Osteoblast (primary cell): ENCODE measurements at regions not wholly inside any gene's neighbourhood (a gene's known extent, or its start where the extent isn't known, plus 50 kb on each side); places are given as distances from the start of the nearest gene placed in this dataset.

Source experiments
- DNase-seq: peaks from one replicate; pipeline ENCODE4 v3.0.0; 2011; ENCODE audit warnings: low spot score, mixed read lengths; ENCODE audit not compliant: insufficient read length; ENCODE audit errors: missing footprints
- H2AFZ ChIP-seq: 2 replicates; pipeline ENCODE4 v1.6.0; 2011; ENCODE audit warnings: mild to moderate bottlenecking, low read length
- H3K27ac ChIP-seq: 2 replicates; pipeline ENCODE4 v1.5.1; 2011; ENCODE audit warnings: mild to moderate bottlenecking, low read depth, low read length, moderate library complexity
- H3K27me3 ChIP-seq: 2 replicates; pipeline ENCODE4 v1.6.0; 2012; ENCODE audit warnings: mild to moderate bottlenecking, control low read depth, inconsistent platforms, low read length, moderate library complexity; ENCODE audit not compliant: insufficient read depth
- H3K36me3 ChIP-seq: 2 replicates; pipeline ENCODE4 v1.5.1; 2011; ENCODE audit warnings: mild to moderate bottlenecking, low read length, control low read depth, moderate library complexity; ENCODE audit not compliant: insufficient read depth
- H3K4me1 ChIP-seq: 2 replicates; pipeline ENCODE4 v1.5.1; 2011; ENCODE audit warnings: mild to moderate bottlenecking, low read length, control low read depth, moderate library complexity; ENCODE audit not compliant: insufficient read depth
- H3K4me2 ChIP-seq: 2 replicates; pipeline ENCODE4 v1.6.0; 2011; ENCODE audit warnings: mild to moderate bottlenecking, low read length; ENCODE audit not compliant: insufficient read depth
- H3K4me3 ChIP-seq: fragments of 200-600 bp; sonication (generic); 3 replicates; pipeline ENCODE4 v1.5.1; 2012; ENCODE audit warnings: mild to moderate bottlenecking, low read length, inconsistent platforms; ENCODE audit not compliant: insufficient read depth
- H3K79me2 ChIP-seq: 2 replicates; pipeline ENCODE4 v1.6.0; 2012; ENCODE audit warnings: mild to moderate bottlenecking, low read length, control low read depth, inconsistent platforms; ENCODE audit not compliant: insufficient read depth
- H3K9me3 ChIP-seq: 2 replicates; pipeline ENCODE4 v1.5.1; 2011; ENCODE audit warnings: low read depth, low read length, control low read depth
- H4K20me1 ChIP-seq: 2 replicates; pipeline ENCODE4 v1.6.0; 2012; ENCODE audit warnings: mild to moderate bottlenecking, low read length, control low read depth; ENCODE audit not compliant: insufficient read depth
- TF ChIP-seq, protein P1 (sequence below): IDR thresholded peaks from 2 replicates; pipeline ENCODE4 v1.5.1; 2011; ENCODE audit warnings: mild to moderate bottlenecking, low read depth, low read length, moderate library complexity; ENCODE audit errors: extremely low read depth

DNA sequence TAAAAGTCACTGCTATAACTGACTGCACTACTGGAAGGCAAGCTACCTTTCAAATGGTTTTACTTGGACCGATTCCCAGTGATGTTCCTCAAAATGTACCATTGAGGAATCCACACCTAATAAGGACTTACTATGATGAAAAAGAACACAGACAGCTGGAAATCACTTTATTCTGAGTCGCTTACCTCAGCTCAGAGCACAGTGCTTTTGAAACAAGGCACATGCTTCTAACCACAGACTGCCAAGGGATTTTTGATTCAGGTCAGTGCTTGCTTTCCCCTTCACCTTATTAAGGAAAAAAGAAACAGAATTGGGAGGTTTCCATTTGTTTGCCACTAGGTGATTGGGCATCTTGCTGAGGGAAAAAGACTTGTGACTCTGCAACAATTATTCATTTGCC, 707.5 kb upstream of the FSHR start:
- Histone ChIP-seq H3K36me3 (no peaks in the 10 kb centered on the region), H3K4me1 (no peaks in the 10 kb centered on the region), H3K4me3 (no peak overlapping the region), H3K4me2 (no peak overlapping the region), H3K79me2 (no peaks in the 10 kb centered on the region), H3K27ac (no peak overlapping the region), H4K20me1 (no peaks in the 10 kb centered on the region), H2AFZ (no peak overlapping the region), H3K27me3 (no peaks in the 10 kb centered on the region), H3K9me3 (no peaks in the 10 kb centered on the region)
- TF ChIP-seq, protein P1, sequence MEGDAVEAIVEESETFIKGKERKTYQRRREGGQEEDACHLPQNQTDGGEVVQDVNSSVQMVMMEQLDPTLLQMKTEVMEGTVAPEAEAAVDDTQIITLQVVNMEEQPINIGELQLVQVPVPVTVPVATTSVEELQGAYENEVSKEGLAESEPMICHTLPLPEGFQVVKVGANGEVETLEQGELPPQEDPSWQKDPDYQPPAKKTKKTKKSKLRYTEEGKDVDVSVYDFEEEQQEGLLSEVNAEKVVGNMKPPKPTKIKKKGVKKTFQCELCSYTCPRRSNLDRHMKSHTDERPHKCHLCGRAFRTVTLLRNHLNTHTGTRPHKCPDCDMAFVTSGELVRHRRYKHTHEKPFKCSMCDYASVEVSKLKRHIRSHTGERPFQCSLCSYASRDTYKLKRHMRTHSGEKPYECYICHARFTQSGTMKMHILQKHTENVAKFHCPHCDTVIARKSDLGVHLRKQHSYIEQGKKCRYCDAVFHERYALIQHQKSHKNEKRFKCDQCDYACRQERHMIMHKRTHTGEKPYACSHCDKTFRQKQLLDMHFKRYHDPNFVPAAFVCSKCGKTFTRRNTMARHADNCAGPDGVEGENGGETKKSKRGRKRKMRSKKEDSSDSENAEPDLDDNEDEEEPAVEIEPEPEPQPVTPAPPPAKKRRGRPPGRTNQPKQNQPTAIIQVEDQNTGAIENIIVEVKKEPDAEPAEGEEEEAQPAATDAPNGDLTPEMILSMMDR, result no peak
- no peak for DNase-seq

- Histone ChIP-seq H2AFZ (no peak overlapping the region), H3K36me3 (no peaks in the 10 kb centered on the region), H3K4me1 (no peaks in the 10 kb centered on the region), H3K4me3 (no peak overlapping the region), H3K27me3 (no peaks in the 10 kb centered on the region), H3K4me2 (no peak overlapping the region), H3K79me2 (no peaks in the 10 kb centered on the region), H3K27ac (no peak overlapping the region), H3K9me3 (no peaks in the 10 kb centered on the region), H4K20me1 (no peaks in the 10 kb centered on the region)
- no peak for DNase-seq
- TF ChIP-seq, protein P1, result no peak
Measured at GRCh38 chr2:49860834-49861233, 706.5 kb upstream of the FSHR start.

DNA sequence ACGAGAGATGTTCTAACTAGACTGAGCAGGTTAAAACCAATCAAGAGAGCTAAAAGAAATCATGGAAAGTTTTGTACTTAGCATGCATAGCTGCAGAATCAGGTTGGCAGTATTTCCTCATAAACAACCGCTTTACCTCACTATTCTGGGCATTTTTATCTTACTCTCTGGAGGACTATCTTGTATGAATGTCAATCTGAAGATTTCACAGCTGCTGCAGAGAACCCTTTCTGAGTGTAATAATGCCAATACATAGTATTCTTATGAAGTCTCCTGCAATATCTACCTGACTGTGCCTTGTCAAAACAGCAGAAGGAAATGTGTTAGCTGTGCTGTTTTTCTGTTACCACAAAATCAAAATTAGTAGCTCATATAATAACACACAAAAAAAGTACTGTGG, 705.9 kb upstream of the FSHR start:
- no peak overlapping the region for H3K27ac ChIP-seq
- H4K20me1 ChIP-seq, result no peaks in the 10 kb centered on the region
- H3K4me2 ChIP-seq, result no peak overlapping the region
- H3K4me1 ChIP-seq, result no peaks in the 10 kb centered on the region
- no peak overlapping the region for H2AFZ ChIP-seq
- no peaks in the 10 kb centered on the region for H3K36me3 ChIP-seq
- TF ChIP-seq, protein P1, result no peak
- H3K4me3 ChIP-seq, result no peak overlapping the region
- H3K9me3 ChIP-seq, result no peaks in the 10 kb centered on the region
- no peaks in the 10 kb centered on the region for H3K79me2 ChIP-seq
- H3K27me3 ChIP-seq, result no peaks in the 10 kb centered on the region
- DNase-seq, result peak; percentile 27

DNA sequence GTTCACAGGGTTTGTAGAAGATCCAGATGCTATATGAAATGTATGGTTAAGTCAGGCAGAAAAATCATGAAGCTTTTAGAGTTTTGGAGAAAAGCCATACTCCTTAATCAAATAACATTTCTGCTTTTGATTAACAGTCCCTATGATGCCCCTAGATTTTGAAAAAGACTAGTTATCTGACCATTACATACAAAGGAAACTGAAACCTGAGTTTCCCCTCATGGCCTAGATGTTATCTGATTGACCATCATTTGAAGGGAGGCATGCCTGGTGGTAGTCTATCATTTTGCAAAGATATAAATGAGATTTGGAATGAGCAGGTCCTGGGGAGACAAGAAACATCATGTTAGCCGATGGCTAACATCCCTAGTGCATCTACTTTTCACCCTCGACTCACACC, 704.3 kb upstream of the FSHR start:
- TF ChIP-seq, protein P1, result no peak

More for the DNA sequence above, 704.3 kb upstream of the FSHR start:
- no peaks in the 10 kb centered on the region for H4K20me1 ChIP-seq
- no peak overlapping the region for H3K4me2 ChIP-seq
- H3K79me2 ChIP-seq, result no peaks in the 10 kb centered on the region
- H3K4me1 ChIP-seq, result no peaks in the 10 kb centered on the region
- H2AFZ ChIP-seq, result no peak overlapping the region
- H3K36me3 ChIP-seq, result no peaks in the 10 kb centered on the region
- no peak overlapping the region for H3K27ac ChIP-seq
- H3K27me3 ChIP-seq, result no peaks in the 10 kb centered on the region
- peaks cover 3% of the 10 kb centered on the region for H3K9me3 ChIP-seq
- no peak for DNase-seq
- H3K4me3 ChIP-seq, result no peak overlapping the region
